IMR-90 (cell line): ENCODE measurements at regions not wholly inside any gene's neighbourhood (a gene's known extent, or its start where the extent isn't known, plus 50 kb on each side); places are given as distances from the start of the nearest gene placed in this dataset.

Experiments
- ATAC-seq: fragments of 200-7000 bp; cut with Tn5 transposase; 2 replicates; pipeline ENCODE4 v1.9.1; 2020; ENCODE audit warnings: low read depth, mild to moderate bottlenecking, moderate library complexity
- BruUV-seq: library from RNA; stranded (reverse); fragments of 400-500 nt; replicated peaks from 2 replicates; lab custom pipeline; 2021; lab: Mats Ljungman, UMichigan
- CTCF ChIA-PET: fragments of 300-600 bp; formaldehyde crosslinking; extraction: SDS; loops from one replicate; lab custom pipeline; 2021; ENCODE audit warnings: antibody characterized with exemption; lab: Yijun Ruan, JAX
- POLR2A ChIA-PET: fragments of 300-600 bp; sonication (Branson Sonifier 250); formaldehyde crosslinking; loops from one replicate; lab custom pipeline; 2022; ENCODE audit warnings: antibody characterized with exemption; ENCODE audit not compliant: unreplicated experiment; lab: Charles Lee
- DNase-seq: peaks from one replicate; pipeline ENCODE4 v3.0.0; 2013
- H2AFZ ChIP-seq: replicated peaks from 2 replicates; pipeline ENCODE3; 2013; ENCODE audit warnings: low read length, mild to moderate bottlenecking; ENCODE audit not compliant: poor library complexity
- H2AK5ac ChIP-seq: 2 replicates; pipeline ENCODE4 v1.6.1; 2013; ENCODE audit warnings: low read depth, low read length, inconsistent platforms
- H2AK9ac ChIP-seq: replicated peaks from 2 replicates; pipeline ENCODE3; 2013; ENCODE audit warnings: mild to moderate bottlenecking, low read depth, low read length, moderate library complexity; ENCODE audit not compliant: poor library complexity
- H2BK120ac ChIP-seq: 2 replicates; pipeline ENCODE4 v1.6.1; 2013; ENCODE audit warnings: low read depth, low read length, inconsistent platforms
- H2BK15ac ChIP-seq: 3 replicates; pipeline ENCODE4 v1.6.1; 2013; ENCODE audit warnings: low read depth, low read length, inconsistent platforms
- H2BK20ac ChIP-seq: 2 replicates; pipeline ENCODE4 v1.6.1; 2013; ENCODE audit warnings: low read depth, mild to moderate bottlenecking, inconsistent platforms, low read length, moderate library complexity
- H2BK5ac ChIP-seq: 2 replicates; pipeline ENCODE4 v1.6.1; 2013; ENCODE audit warnings: mild to moderate bottlenecking, low read depth, low read length, inconsistent platforms; ENCODE audit not compliant: poor library complexity, severe bottlenecking
- H3K14ac ChIP-seq: replicated peaks from 2 replicates; pipeline ENCODE4 v1.6.1; 2013; ENCODE audit warnings: low read depth, low read length, inconsistent platforms
- H3K18ac ChIP-seq: 2 replicates; pipeline ENCODE4 v1.6.1; 2013; ENCODE audit warnings: low read depth, low read length, control low read depth
- H3K23ac ChIP-seq: 2 replicates; pipeline ENCODE4 v1.6.1; 2013; ENCODE audit warnings: low read depth, low read length, inconsistent platforms
- H3K27ac ChIP-seq: 2 replicates; pipeline ENCODE4 v1.5.1; 2013; ENCODE audit warnings: mild to moderate bottlenecking, control low read depth, low read length; ENCODE audit not compliant: insufficient read depth
- H3K27me3 ChIP-seq: 2 replicates; pipeline ENCODE4 v1.6.1; 2013; ENCODE audit warnings: low read length; ENCODE audit not compliant: control insufficient read depth, insufficient read depth
- H3K36me3 ChIP-seq: 2 replicates; pipeline ENCODE4 v1.6.1; 2013; ENCODE audit warnings: low read length, mixed read lengths; ENCODE audit not compliant: control insufficient read depth, insufficient read depth
- H3K4ac ChIP-seq: 2 replicates; pipeline ENCODE4 v1.6.1; 2013; ENCODE audit warnings: low read depth, low read length, inconsistent platforms
- H3K4me1 ChIP-seq: 2 replicates; pipeline ENCODE4 v1.6.1; 2013; ENCODE audit warnings: low read length, mixed read lengths; ENCODE audit not compliant: control insufficient read depth, insufficient read depth
- H3K4me2 ChIP-seq: 2 replicates; pipeline ENCODE4 v1.6.1; 2013; ENCODE audit warnings: low read depth, mild to moderate bottlenecking, control low read depth, low read length, moderate library complexity
- H3K4me3 ChIP-seq: 2 replicates; pipeline ENCODE4 v1.5.1; 2013; ENCODE audit warnings: low read depth, mild to moderate bottlenecking, control low read depth, low read length, moderate library complexity; ENCODE audit not compliant: insufficient read depth
- H3K56ac ChIP-seq: 2 replicates; pipeline ENCODE4 v1.6.1; 2013; ENCODE audit warnings: low read length, inconsistent platforms; ENCODE audit not compliant: insufficient read depth; ENCODE audit errors: extremely low read depth
- H3K79me1 ChIP-seq, 2 experiments: 2 replicates each; pipeline ENCODE4 v1.6.1; 2013; ENCODE audit warnings: low read length in 2 of 2, inconsistent platforms in 1 of 2, low read depth in 1 of 2
- H3K9ac ChIP-seq: 2 replicates; pipeline ENCODE4 v1.6.1; 2013; ENCODE audit warnings: low read depth, low read length, control low read depth
- H3K9me1 ChIP-seq: 2 replicates; pipeline ENCODE4 v1.6.1; 2013; ENCODE audit warnings: low read length, inconsistent platforms; ENCODE audit not compliant: insufficient read depth
- H3K9me3 ChIP-seq: 2 replicates; pipeline ENCODE4 v1.6.1; 2013; ENCODE audit warnings: low read length; ENCODE audit not compliant: control insufficient read depth, insufficient read depth
- H4K20me1 ChIP-seq: 2 replicates; pipeline ENCODE4 v1.6.1; 2013; ENCODE audit warnings: low read length, inconsistent platforms; ENCODE audit not compliant: insufficient read depth
- H4K5ac ChIP-seq: 2 replicates; pipeline ENCODE4 v1.6.1; 2013; ENCODE audit warnings: mild to moderate bottlenecking, low read depth, low read length, control low read depth
- H4K8ac ChIP-seq, 2 experiments: 2 replicates each; pipeline ENCODE4 v1.6.1; 2013; ENCODE audit warnings: low read depth in 2 of 2, low read length in 2 of 2, control low read depth in 1 of 2, inconsistent platforms in 1 of 2
- H4K91ac ChIP-seq: 2 replicates; pipeline ENCODE4 v1.6.1; 2013; ENCODE audit warnings: low read depth, low read length, inconsistent platforms; ENCODE audit not compliant: insufficient read depth
- BHLHE40 ChIP-seq: fragments of 150-350 bp; IDR thresholded peaks from 2 replicates; pipeline ENCODE4 v1.6.1; 2016; ENCODE audit warnings: mild to moderate bottlenecking, low read depth, low read length
- CEBPB ChIP-seq: IDR thresholded peaks from 2 replicates; pipeline ENCODE4 v1.6.1; 2012; ENCODE audit warnings: low read depth, low read length, improper control_type of control experiment
- CTCF ChIP-seq: conservative IDR thresholded peaks from 2 replicates; pipeline ENCODE4 v1.5.1; 2012; ENCODE audit warnings: mild to moderate bottlenecking, low read depth, low read length, improper control_type of control experiment
- ELK1 ChIP-seq: fragments of 150-350 bp; IDR thresholded peaks from 2 replicates; pipeline ENCODE4 v1.6.1; 2016; ENCODE audit warnings: low read depth, mild to moderate bottlenecking, low read length, moderate library complexity, borderline replicate concordance
- FOS ChIP-seq: fragments of 150-350 bp; IDR thresholded peaks from 2 replicates; pipeline ENCODE4 v1.6.1; 2016; ENCODE audit warnings: low read depth, low read length
- MAFK ChIP-seq: IDR thresholded peaks from 2 replicates; pipeline ENCODE4 v1.6.1; 2012; ENCODE audit warnings: low read depth, low read length, improper control_type of control experiment
- MAZ ChIP-seq: IDR thresholded peaks from 2 replicates; pipeline ENCODE4 v1.6.1; 2012; ENCODE audit warnings: low read depth, mild to moderate bottlenecking, low read length, improper control_type of control experiment, moderate library complexity, borderline replicate concordance
- MXI1 ChIP-seq: IDR thresholded peaks from 2 replicates; pipeline ENCODE4 v1.6.1; 2012; ENCODE audit warnings: low read depth, mild to moderate bottlenecking, low read length, moderate library complexity, borderline replicate concordance
- NFE2L2 ChIP-seq: fragments of 150-350 bp; IDR thresholded peaks from 2 replicates; pipeline ENCODE4 v1.6.1; 2016; ENCODE audit warnings: low read depth, mild to moderate bottlenecking, low read length
- POLR2A ChIP-seq: IDR thresholded peaks from 2 replicates; pipeline ENCODE4 v1.6.1; 2012; ENCODE audit warnings: mild to moderate bottlenecking, low read depth, low read length
- RAD21 ChIP-seq: IDR thresholded peaks from 2 replicates; pipeline ENCODE4 v1.6.1; 2012; ENCODE audit warnings: low read length, improper control_type of control experiment
- RCOR1 ChIP-seq: IDR thresholded peaks from 2 replicates; pipeline ENCODE4 v1.6.1; 2012; ENCODE audit warnings: mild to moderate bottlenecking, low read length, improper control_type of control experiment; ENCODE audit not compliant: insufficient replicate concordance
- RFX5 ChIP-seq: IDR thresholded peaks from 2 replicates; pipeline ENCODE4 v1.8.0; 2012; ENCODE audit warnings: low read depth, mild to moderate bottlenecking, low read length, moderate library complexity
- SMC3 ChIP-seq: fragments of 150-350 bp; IDR thresholded peaks from 2 replicates; pipeline ENCODE4 v1.6.1; 2016; ENCODE audit warnings: low read depth, mild to moderate bottlenecking, antibody characterized with exemption, low read length, moderate library complexity
- WGBS, 2 experiments: methylation state at CpG; one replicate each; pipeline versions ENCODE4 v1.1.5 to v1.1.7; 2013; ENCODE audit warnings: missing lambda C conversion rate in 2 of 2; ENCODE audit not compliant: insufficient read length in 1 of 2; ENCODE audit errors: extremely low coverage in 2 of 2; 5-methylcytosine and 5-hydroxymethylcytosine counted together
- dilution Hi-C: fragments of 300-500 bp; cut with HindIII; formaldehyde crosslinking; loops from one replicate; pipeline ENCODE4 v1.14.3; 2018; ENCODE audit warnings: low sequenced_read_pairs; ENCODE audit not compliant: unreplicated experiment
- in situ Hi-C: fragments of 300-500 bp; cut with MboI; formaldehyde crosslinking; loops from 3 replicates; pipeline ENCODE4 v1.14.3; 2019; ENCODE audit warnings: low sequenced_read_pairs, inconsistent platforms, mixed read lengths
- intact Hi-C: fragments of 100-400 bp; cut with micrococcal nuclease; formaldehyde crosslinking; loops from 2 replicates; pipeline ENCODE4 v1.10.0; 2022
- TF ChIP-seq, protein P1 (sequence below): fragments of 150-350 bp; IDR thresholded peaks from 2 replicates; pipeline ENCODE4 v1.6.1; 2017; ENCODE audit warnings: mild to moderate bottlenecking, antibody characterized with exemption, low read length, low read depth

- H3K56ac ChIP-seq, result no peak overlapping the region
- no peak overlapping the region for H3K23ac ChIP-seq
- in situ Hi-C loops, result no loop called here
- H3K4me2 ChIP-seq, result no peak overlapping the region
- no peak overlapping the region for H3K4me3 ChIP-seq
- no peak overlapping the region for H3K18ac ChIP-seq
- H3K36me3 ChIP-seq, result no peaks in the 10 kb centered on the region
- no peak overlapping the region for H2BK120ac ChIP-seq
- dilution Hi-C loops, result no loop called here
- ATAC-seq (no peak), DNase-seq (no peak)
- H4K91ac ChIP-seq, result no peak overlapping the region
- H4K20me1 ChIP-seq, result no peaks in the 10 kb centered on the region
- no TSS peak for BruUV-seq
- ChIA-PET POLR2A (no interaction called here), CTCF (no interaction called here)
- no peak overlapping the region for H3K4ac ChIP-seq
- H3K27ac ChIP-seq, result no peak overlapping the region
- H2BK20ac ChIP-seq, result no peak overlapping the region
- no peak overlapping the region for H2AFZ ChIP-seq
- no peak overlapping the region for H4K8ac ChIP-seq
- no peak overlapping the region for H3K14ac ChIP-seq
- no peaks in the 10 kb centered on the region for H3K4me1 ChIP-seq
- no peak overlapping the region for H2BK5ac ChIP-seq
- H3K9me1 ChIP-seq, result no peaks in the 10 kb centered on the region
- no peak overlapping the region for H2BK15ac ChIP-seq
- intact Hi-C loops, result loop anchor here (10.0 kb wide), 1 partner anchor 1089 kb away; no protein-coding TSS in a partner anchor
- no peak overlapping the region for H4K5ac ChIP-seq
- no peak overlapping the region for H3K9ac ChIP-seq
- TF ChIP-seq CEBPB (no peak), RFX5 (no peak), CTCF (no peak), MAFK (no peak), POLR2A (no peak), NFE2L2 (no peak), RAD21 (no peak), FOS (no peak), ELK1 (no peak), SMC3 (no peak), MAZ (no peak), RCOR1 (no peak), BHLHE40 (no peak), MXI1 (no peak)
- TF ChIP-seq, protein P1, sequence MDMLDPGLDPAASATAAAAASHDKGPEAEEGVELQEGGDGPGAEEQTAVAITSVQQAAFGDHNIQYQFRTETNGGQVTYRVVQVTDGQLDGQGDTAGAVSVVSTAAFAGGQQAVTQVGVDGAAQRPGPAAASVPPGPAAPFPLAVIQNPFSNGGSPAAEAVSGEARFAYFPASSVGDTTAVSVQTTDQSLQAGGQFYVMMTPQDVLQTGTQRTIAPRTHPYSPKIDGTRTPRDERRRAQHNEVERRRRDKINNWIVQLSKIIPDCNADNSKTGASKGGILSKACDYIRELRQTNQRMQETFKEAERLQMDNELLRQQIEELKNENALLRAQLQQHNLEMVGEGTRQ, result no peak
- no peaks in the 10 kb centered on the region for H3K27me3 ChIP-seq
- H2AK5ac ChIP-seq, result no peak overlapping the region
- no peaks in the 10 kb centered on the region for H3K9me3 ChIP-seq
- no peaks in the 10 kb centered on the region for H3K79me1 ChIP-seq
- WGBS, 2 experiments, result 100% methylated on average over 1 of the region's 1 CpG; no CpG with 5 or more reads in 1 of the 2 experiments
- H2AK9ac ChIP-seq, result no peak overlapping the region
Observed at GRCh38 chr9:13755551-13755950, 476.1 kb upstream of the MPDZ start.
